22Rv1 (cell line): ENCODE measurements at regions not wholly inside any gene's neighbourhood (a gene's known extent, or its start where the extent isn't known, plus 50 kb on each side); places are given as distances from the start of the nearest gene placed in this dataset.

Source experiments
- CTCF ChIP-seq: fragments of 450-650 bp; IDR thresholded peaks from 2 replicates; pipeline ENCODE4 v1.5.1; 2017; ENCODE audit warnings: mild to moderate bottlenecking
- ZFX ChIP-seq: fragments of 450-650 bp; IDR thresholded peaks from 2 replicates; pipeline ENCODE4 v1.6.1; 2017; ENCODE audit warnings: antibody characterized with exemption, borderline replicate concordance

DNA sequence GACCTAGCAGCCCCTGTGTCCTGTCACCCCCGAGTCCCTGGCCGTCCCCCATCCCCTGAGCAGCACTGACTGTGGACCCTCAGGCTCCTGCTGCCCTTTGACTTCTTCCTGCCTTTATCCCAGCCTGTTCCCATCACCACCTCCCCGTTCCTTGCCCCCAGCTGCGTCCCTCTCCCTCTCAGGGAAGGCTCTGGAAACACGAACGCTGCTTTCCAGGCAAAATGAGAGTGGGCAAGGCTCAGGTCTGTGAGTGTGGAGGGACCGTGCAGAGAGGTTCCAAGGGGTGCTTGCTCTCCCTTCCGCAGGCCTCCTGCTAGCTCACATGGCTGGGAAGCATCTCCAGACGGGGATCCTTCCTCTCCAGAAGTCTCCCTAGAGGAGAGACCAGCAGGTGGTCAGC lies 501.8 kb upstream of the SALL3 start:
- TF ChIP-seq CTCF (no peak), ZFX (no peak)
